ENCODE measurements at regions not wholly inside any gene's neighbourhood (a gene's known extent, or its start where the extent isn't known, plus 50 kb on each side); places are given as distances from the start of the nearest gene placed in this dataset.

DNA sequence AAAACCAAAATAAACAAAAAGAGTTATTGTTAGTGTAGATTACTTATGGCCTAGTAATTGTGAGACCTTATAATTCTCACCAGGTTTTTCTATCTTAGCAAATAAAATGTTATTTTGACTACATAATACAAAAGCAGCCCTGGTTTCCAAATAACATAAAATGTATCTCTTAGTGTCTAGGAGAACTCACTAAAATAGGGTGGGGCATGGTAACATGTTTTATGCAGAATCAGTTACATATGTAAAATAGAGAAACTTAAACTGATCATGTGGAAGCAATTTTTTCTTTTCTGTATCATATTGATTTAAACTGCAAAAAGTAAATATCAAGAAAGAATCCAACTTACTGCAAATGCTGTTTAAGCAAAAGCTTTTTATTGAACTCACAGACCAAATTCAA is 431.1 kb upstream of the ALCAM start:
- no peak for DNase-seq
- Histone ChIP-seq H3K4me3 (ENCODE audit: low read length) (no peak overlapping the region), H3K27ac (ENCODE audit: low read length) (no peak overlapping the region)

DNA sequence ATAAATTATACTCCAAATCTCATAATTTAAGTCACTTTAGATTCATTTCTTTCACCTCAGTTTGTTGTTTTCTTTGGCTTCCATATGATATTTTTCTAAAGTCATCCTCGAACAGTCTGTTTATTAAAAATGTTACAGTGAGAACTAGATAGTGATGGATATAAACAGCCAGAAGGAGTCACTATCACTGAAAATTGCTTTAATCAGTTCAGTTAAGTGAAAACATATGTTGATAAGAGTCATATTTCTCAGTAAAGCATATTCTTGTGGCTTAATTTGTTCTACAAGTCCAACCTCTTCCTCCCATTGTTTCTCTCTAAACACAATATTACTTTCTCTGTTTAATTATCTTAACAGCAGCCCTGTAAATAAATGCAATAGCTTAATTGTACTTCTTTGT is 427.5 kb upstream of the ALCAM start:
- H3F3A ChIP-seq (ENCODE audit: insufficient read depth, low read length): no peaks in the 10 kb centered on the region
- H3K9me2 ChIP-seq (replicated peaks; ENCODE audit: insufficient read depth, low read length): no peaks in the 10 kb centered on the region
- no peak for DNase-seq
- no peak overlapping the region for H3K27ac ChIP-seq (ENCODE audit: low read length)
- H2AFZ ChIP-seq (ENCODE audit: low read length): no peak overlapping the region
- no peaks in the 10 kb centered on the region for H3K79me2 ChIP-seq (ENCODE audit: low read length)
- no peak overlapping the region for H3K4me3 ChIP-seq (ENCODE audit: low read length)
- H3K4me2 ChIP-seq (ENCODE audit: low read depth, low read length): no peak overlapping the region
- no peaks in the 10 kb centered on the region for H3K27me3 ChIP-seq (replicated peaks; ENCODE audit: insufficient read depth, low read length)
- TF ChIP-seq EZH2phosphoT487 (IDR thresholded peaks at IDR 0.05; ENCODE audit: low read length): no peak
- no peak for TF ChIP-seq EZH2 (optimal IDR thresholded peaks at IDR 0.05; ENCODE audit: low read depth, low read length)
- TF ChIP-seq, protein P1, sequence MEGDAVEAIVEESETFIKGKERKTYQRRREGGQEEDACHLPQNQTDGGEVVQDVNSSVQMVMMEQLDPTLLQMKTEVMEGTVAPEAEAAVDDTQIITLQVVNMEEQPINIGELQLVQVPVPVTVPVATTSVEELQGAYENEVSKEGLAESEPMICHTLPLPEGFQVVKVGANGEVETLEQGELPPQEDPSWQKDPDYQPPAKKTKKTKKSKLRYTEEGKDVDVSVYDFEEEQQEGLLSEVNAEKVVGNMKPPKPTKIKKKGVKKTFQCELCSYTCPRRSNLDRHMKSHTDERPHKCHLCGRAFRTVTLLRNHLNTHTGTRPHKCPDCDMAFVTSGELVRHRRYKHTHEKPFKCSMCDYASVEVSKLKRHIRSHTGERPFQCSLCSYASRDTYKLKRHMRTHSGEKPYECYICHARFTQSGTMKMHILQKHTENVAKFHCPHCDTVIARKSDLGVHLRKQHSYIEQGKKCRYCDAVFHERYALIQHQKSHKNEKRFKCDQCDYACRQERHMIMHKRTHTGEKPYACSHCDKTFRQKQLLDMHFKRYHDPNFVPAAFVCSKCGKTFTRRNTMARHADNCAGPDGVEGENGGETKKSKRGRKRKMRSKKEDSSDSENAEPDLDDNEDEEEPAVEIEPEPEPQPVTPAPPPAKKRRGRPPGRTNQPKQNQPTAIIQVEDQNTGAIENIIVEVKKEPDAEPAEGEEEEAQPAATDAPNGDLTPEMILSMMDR (IDR thresholded peaks at IDR 0.05; ENCODE audit: low read length): no peak
- H3K36me3 ChIP-seq (replicated peaks; ENCODE audit: insufficient read depth, low read length): no peaks in the 10 kb centered on the region
- H3K9ac ChIP-seq (ENCODE audit: low read length): no peak overlapping the region
- H3K9me3 ChIP-seq (replicated peaks; ENCODE audit: insufficient read depth, low read length): no peaks in the 10 kb centered on the region
- no peaks in the 10 kb centered on the region for H3K4me1 ChIP-seq (ENCODE audit: low read length)
- H4K20me1 ChIP-seq (ENCODE audit: insufficient read depth, low read length): no peaks in the 10 kb centered on the region

More for the DNA sequence above, 431.1 kb upstream of the ALCAM start:
- Histone ChIP-seq H3K27me3 (replicated peaks; ENCODE audit: insufficient read depth, low read length) (no peaks in the 10 kb centered on the region), H3K9me3 (replicated peaks; ENCODE audit: insufficient read depth, low read length) (no peaks in the 10 kb centered on the region), H4K20me1 (ENCODE audit: insufficient read depth, low read length) (no peaks in the 10 kb centered on the region), H3K4me1 (ENCODE audit: low read length) (no peaks in the 10 kb centered on the region), H2AFZ (ENCODE audit: low read length) (no peak overlapping the region), H3K9ac (ENCODE audit: low read length) (no peak overlapping the region), H3K4me2 (ENCODE audit: low read depth, low read length) (no peak overlapping the region), H3K79me2 (ENCODE audit: low read length) (no peaks in the 10 kb centered on the region), H3F3A (ENCODE audit: insufficient read depth, low read length) (no peaks in the 10 kb centered on the region), H3K9me2 (replicated peaks; ENCODE audit: insufficient read depth, low read length) (no peaks in the 10 kb centered on the region), H3K36me3 (replicated peaks; ENCODE audit: insufficient read depth, low read length) (no peaks in the 10 kb centered on the region)
- TF ChIP-seq, protein P1 (IDR thresholded peaks at IDR 0.05; ENCODE audit: low read length): no peak
- TF ChIP-seq EZH2phosphoT487 (IDR thresholded peaks at IDR 0.05; ENCODE audit: low read length): no peak
- no peak for TF ChIP-seq EZH2 (optimal IDR thresholded peaks at IDR 0.05; ENCODE audit: low read depth, low read length)

DNA sequence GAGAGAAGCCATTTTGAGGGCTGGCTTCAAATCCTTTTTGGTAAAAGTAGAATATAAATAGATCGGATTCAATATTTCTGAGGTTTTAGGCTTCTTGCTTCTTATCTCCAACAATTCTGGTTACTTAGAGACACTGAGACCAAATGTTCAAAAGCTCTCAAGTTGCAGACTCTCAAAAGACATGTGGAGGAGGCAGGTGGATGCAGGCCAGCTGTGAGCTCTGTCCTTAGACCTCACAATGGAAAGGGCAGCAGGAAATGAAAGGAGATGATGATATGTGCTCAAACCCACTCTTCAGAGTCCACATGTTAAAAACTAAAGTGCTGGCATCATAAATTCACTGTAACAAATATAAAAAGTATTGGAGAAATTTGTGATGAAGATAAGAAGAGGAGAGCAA is 424.9 kb upstream of the ALCAM start:
- H3K9me3 ChIP-seq (replicated peaks; ENCODE audit: insufficient read depth, low read length): no peaks in the 10 kb centered on the region
- no peaks in the 10 kb centered on the region for H3K79me2 ChIP-seq (ENCODE audit: low read length)
- no peak overlapping the region for H3K27ac ChIP-seq (ENCODE audit: low read length)
- H3K27me3 ChIP-seq (replicated peaks; ENCODE audit: insufficient read depth, low read length): no peaks in the 10 kb centered on the region
- no peak for DNase-seq
- H4K20me1 ChIP-seq (ENCODE audit: insufficient read depth, low read length): no peaks in the 10 kb centered on the region
- no peaks in the 10 kb centered on the region for H3K4me1 ChIP-seq (ENCODE audit: low read length)
- TF ChIP-seq EZH2phosphoT487 (IDR thresholded peaks at IDR 0.05; ENCODE audit: low read length): no peak
- no peak for TF ChIP-seq EZH2 (optimal IDR thresholded peaks at IDR 0.05; ENCODE audit: low read depth, low read length)
- TF ChIP-seq, protein P1 (IDR thresholded peaks at IDR 0.05; ENCODE audit: low read length): no peak
- no peak overlapping the region for H3K9ac ChIP-seq (ENCODE audit: low read length)
- no peaks in the 10 kb centered on the region for H3F3A ChIP-seq (ENCODE audit: insufficient read depth, low read length)
- no peaks in the 10 kb centered on the region for H3K36me3 ChIP-seq (replicated peaks; ENCODE audit: insufficient read depth, low read length)
- H3K4me3 ChIP-seq (ENCODE audit: low read length): no peak overlapping the region
- no peaks in the 10 kb centered on the region for H3K9me2 ChIP-seq (replicated peaks; ENCODE audit: insufficient read depth, low read length)
- no peak overlapping the region for H3K4me2 ChIP-seq (ENCODE audit: low read depth, low read length)
- no peak overlapping the region for H2AFZ ChIP-seq (ENCODE audit: low read length)

Data from MM.1S (cell line).